CMK (cell line): ENCODE measurements at regions not wholly inside any gene's neighbourhood (a gene's known extent, or its start where the extent isn't known, plus 50 kb on each side); places are given as distances from the start of the nearest gene placed in this dataset.
"Not testable (repeated sequence)": the region's sequence is repeated elsewhere in the genome, so short reads cannot be mapped to it uniquely, and the experiment has no call there.

Source experiments
- DNase-seq: peaks from one replicate; pipeline ENCODE4 v3.0.0-alpha.2; 2010; ENCODE audit warnings: low read depth

GRCh38 chr5:34329201-34329600 is 286.2 kb upstream of the C1QTNF3 start:
- DNase-seq, result not testable (repeated sequence)

DNA sequence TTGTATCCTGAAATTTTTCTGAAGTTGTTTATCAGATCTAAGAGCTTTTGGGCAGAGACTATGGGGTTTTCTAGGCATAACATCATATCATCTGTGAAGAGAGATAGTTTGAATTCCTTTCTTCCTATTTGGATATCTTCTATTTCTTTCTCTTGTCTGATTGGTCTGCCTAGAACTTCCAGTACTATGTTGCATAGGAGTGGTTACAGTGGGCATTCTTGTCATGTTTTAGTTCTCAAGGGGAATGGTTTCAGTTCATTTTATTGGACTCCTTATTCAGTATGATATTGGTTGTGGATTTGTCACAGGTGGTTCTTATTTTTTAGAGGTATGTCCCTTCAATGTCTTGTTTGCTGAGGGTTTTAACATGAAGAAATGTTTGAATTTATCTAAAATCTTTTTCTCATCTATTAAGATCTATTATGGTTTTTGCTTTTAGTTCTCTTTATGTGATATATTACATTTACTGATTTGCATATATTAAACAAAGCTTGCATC is 286.6 kb upstream of the C1QTNF3 start:
- DNase-seq, result not testable (repeated sequence)

DNA sequence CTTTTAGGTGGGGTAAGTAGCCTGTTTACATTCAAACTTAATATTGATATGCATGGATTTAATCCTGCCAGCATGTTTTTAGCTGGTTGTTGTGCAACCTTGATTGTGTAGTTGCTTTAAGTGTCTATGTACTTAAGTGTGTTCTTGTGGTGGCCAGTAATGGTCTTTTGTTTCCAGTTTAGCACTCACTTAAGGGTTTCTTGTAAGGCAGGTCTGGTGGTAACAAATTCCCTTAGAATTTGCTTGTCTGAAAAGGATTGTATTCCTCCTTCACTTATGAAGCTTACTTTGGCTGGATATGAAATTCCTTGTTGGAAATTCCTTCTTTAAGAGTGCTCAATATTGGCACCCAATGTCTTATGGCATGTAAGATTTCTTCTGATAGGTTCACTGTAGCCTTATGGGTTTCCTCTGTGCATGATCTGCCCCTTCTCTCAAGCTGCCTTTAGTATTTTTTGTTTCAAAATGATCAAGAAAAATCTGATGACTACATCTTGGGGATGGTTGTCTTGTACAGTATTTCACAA is 289.0 kb upstream of the C1QTNF3 start:
- not testable (repeated sequence) for DNase-seq

DNA sequence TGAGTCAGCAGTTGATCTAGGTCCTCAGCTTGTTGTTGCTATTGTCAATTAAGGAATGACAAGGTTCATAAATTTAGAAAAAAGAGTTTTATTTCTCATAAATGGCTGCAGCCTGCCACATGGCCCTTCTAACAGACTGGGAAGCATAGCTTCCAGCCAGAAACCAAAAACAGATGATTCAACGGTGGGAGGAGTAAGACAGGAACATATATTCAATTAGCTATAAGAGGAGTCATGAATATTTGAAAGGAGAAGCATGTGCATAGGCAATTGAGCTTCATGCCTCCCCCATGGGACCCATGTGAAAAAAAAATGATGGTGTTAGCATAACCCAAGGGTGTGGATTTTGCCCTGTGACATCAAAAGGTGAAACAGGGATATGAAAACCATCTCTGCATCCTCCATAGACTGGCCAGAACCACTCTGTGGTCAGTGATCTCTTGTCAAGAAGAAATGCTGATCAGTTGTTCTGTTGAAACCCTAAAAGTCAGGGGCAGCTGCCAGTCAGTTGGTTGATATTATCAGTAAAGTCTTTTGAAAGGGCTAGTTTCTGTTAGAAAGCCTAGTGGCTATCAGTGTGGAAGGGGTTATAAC is 296.5 kb upstream of the C1QTNF3 start:
- not testable (repeated sequence) for DNase-seq

DNA sequence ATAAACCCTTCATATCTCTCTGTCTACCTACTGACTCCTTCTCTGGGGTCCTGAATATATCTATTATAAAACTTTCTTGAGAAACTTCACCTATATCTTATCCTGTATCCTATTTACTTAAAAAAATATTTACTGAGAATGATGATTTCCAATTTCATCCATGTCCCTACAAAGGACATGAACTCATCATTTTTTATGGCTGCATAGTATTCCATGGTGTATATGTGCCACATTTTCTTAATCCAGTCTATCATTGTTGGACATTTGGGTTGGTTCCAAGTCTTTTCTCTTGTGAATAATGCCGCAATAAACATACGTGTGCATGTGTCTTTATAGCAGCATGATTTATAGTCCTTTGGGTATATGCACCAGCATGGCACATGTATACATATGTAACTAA is 301.7 kb upstream of the RAI14 start:
- DNase-seq, result not testable (repeated sequence)

DNA sequence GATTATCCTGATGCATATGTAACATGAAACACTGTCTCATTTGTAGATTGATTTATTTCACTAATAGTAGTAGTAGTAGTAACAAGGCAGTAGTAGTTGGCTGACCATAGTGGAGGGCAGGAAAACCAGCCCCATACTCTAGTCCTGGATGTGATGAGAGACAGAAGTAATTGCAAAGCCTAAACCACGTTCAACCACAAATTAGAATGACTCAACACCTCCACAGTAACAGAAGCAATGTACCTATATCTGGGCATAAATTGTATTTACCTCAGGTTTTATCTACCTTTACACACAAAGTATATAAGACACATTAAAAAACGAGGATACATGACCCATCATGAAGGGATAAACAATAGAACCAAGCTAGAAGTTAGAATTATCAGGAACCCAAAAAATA is 284.7 kb upstream of the RAI14 start:
- not testable (repeated sequence) for DNase-seq

GRCh38 chr5:34371817-34372216 is 284.3 kb upstream of the RAI14 start:
- DNase-seq, result not testable (repeated sequence)

GRCh38 chr5:34372739-34373138 is 283.4 kb upstream of the RAI14 start:
- DNase-seq, result not testable (repeated sequence)

- not testable (repeated sequence) for DNase-seq
Measured at GRCh38 chr5:34377651-34378050, 278.5 kb upstream of the RAI14 start.

- not testable (repeated sequence) for DNase-seq
Measured at GRCh38 chr5:34378498-34378897, 277.6 kb upstream of the RAI14 start.

- DNase-seq, result not testable (repeated sequence)
Measured at GRCh38 chr5:34388754-34389153, 267.4 kb upstream of the RAI14 start.

DNA sequence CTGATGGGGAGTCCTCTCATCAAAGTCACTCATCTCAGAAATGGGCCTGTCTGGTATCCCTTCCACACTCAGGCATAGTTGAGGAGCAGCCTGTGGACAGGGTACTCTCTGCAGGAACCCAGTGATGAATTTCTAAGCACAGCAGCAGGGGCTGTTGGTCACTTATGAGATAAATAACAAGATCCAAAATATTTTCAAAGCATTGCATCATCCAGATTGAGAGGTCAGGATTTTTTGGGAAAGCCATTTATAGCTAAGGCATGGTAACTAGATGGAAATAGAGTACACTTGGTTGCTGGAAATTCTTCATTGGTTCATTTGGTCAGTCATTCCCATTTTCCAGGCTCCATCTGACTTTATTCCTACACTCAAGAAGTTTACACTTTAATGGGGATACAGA is 246.8 kb upstream of the RAI14 start:
- DNase-seq, result no peak

- DNase-seq, result no peak
Measured at GRCh38 chr5:34410411-34411139, 245.6 kb upstream of the RAI14 start.

GRCh38 chr5:34411470-34412346 is 244.4 kb upstream of the RAI14 start:
- no peak for DNase-seq

- DNase-seq, result no peak
Measured at GRCh38 chr5:34412736-34413135, 243.4 kb upstream of the RAI14 start.

DNA sequence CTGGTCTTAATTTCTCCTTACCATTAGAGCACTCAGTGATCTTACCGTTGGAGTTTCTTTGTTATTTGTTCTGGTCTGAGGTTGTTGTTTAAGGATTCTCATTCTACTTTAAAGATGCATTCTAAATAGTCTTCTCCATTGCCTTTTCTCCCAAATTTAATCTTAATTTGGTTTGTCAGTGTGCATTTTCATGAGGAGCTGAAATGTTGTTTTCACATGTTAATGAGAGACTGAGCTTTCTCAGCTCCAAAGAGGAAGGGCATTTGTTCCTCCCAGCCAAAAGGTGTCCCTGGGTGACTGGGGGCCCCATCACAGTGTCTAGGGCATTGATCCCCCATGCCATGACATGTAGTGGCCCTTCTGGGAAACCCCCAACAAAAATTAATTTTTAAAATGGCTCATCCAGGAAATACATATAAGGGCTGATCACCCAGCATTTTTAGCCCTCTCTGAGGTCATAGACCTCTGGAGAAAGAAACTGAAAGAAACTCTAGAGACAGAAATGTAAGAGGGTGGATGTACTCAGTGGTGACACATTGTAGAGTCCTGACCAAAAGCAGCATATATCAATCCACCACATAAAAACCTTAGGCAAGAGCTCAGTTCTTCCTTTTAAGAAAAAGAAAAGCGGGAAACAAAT is 240.4 kb upstream of the RAI14 start:
- DNase-seq, result no peak

GRCh38 chr5:34416501-34417008 is 239.6 kb upstream of the RAI14 start:
- DNase-seq, result no peak

DNA sequence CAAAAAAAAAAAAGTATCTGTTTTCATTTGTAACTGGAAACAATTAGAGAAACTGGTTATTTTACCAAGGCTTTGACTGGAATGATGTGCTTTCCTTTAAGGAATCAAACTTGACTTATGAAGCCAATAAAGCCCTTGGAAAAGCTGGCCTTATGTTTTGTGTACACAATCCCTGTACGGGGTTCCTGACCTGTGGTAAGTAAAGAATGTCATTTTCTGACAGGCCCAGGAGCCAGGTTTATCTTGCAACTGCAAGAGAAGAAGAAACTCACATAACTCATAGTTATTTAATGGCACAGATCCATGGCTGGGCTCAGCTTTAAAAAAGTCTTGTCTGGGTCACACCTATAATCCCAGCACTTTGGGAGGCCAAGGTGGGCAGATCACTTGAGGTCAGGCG is 235.9 kb upstream of the RAI14 start:
- not testable (repeated sequence) for DNase-seq

DNA sequence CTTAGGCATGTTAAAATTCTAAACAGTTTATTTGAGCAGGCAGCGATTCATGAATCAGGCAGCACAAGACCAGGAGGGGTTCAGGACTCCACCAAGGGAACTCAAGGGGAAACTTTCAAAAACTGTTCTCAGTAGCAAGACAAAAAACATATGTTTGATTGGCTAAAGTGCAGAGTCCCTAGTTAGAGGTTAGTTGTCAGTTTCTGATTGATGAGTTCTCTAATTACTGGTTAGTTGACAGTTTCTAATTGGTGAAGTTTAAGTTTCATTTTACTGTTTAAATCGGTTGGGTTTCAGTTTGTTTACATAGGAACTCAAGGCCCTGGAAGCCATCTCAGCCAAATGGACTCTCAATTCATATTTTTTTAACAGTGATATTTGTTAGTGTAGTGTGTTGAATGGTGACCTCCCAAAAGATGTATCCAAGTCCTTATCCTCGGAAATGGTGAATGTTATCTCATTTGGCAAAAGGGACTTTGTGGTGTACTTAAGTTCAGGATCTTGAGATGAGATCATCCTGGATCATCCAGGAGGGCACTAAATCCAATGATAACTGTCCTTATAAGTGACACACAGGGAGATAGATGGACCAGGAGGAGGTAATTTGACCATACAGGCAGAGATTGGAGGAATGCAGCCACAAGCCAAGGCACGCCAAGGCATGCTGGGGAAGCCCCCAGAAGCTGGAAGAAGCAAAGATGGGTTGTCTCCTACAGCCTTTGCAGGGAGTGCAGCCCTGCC is 219.2 kb upstream of the RAI14 start:
- no peak for DNase-seq

- no peak for DNase-seq
Measured at GRCh38 chr5:34439601-34440000, 216.5 kb upstream of the RAI14 start.

DNA sequence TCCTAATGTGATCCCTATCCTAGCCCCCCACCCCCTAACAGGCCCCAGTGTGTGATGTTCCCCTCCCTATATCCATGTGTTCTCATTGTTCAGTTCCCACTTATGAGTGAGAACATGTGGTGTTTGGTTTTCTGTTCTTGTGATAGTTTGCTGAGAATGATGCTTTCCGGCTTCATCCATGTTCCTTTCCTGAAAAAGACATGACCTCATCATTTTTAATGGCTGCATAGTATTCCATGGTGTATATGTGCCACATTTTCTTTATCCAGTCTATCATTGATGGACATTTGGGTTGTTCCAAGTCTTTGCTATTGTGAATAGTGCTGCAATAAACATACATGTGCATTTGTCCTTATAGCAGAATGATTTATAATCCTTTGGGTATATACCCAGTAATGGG is 214.4 kb upstream of the RAI14 start:
- not testable (repeated sequence) for DNase-seq
